Neural progenitor cell (in vitro differentiated cells): ENCODE measurements at regions not wholly inside any gene's neighbourhood (a gene's known extent, or its start where the extent isn't known, plus 50 kb on each side); places are given as distances from the start of the nearest gene placed in this dataset.

Source experiments
- CTCF ChIP-seq: fragments of 200-600 bp; sonication (generic); IDR thresholded peaks from 2 replicates; pipeline ENCODE4 v1.5.1; 2017; ENCODE audit warnings: antibody characterized with exemption, mild to moderate bottlenecking
- EZH2 ChIP-seq: fragments of 200-600 bp; sonication (generic); IDR thresholded peaks from 2 replicates; pipeline ENCODE4 v1.6.1; 2017; ENCODE audit warnings: antibody characterized with exemption, mild to moderate bottlenecking, moderate library complexity

GRCh38 chr4:52367282-52367830 lies 291.7 kb downstream of the USP46 start:
- TF ChIP-seq CTCF (no peak), EZH2 (no peak)
